ENCODE measurements at regions not wholly inside any gene's neighbourhood (a gene's known extent, or its start where the extent isn't known, plus 50 kb on each side); places are given as distances from the start of the nearest gene placed in this dataset.

DNA sequence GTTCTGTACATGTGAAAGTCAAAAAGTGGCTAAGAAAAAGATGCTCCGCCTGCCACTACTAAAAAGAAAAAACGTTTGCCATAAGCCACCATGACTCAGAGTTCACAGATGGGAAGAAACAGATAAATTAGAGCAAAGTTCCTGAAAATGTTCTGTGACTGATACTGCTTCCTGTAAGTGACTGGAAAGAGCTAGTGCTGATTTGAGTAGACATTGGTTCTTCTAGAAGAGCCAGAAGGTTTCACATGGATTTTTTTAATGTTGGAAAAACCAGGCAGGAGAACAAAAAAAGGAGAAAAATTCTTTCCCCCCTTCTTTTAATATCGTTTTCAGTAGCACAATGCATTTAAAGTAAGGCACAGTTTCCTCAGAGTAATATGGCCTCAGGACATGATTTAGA lies 221.4 kb downstream of the HLX start:
- no peak for DNase-seq

DNA sequence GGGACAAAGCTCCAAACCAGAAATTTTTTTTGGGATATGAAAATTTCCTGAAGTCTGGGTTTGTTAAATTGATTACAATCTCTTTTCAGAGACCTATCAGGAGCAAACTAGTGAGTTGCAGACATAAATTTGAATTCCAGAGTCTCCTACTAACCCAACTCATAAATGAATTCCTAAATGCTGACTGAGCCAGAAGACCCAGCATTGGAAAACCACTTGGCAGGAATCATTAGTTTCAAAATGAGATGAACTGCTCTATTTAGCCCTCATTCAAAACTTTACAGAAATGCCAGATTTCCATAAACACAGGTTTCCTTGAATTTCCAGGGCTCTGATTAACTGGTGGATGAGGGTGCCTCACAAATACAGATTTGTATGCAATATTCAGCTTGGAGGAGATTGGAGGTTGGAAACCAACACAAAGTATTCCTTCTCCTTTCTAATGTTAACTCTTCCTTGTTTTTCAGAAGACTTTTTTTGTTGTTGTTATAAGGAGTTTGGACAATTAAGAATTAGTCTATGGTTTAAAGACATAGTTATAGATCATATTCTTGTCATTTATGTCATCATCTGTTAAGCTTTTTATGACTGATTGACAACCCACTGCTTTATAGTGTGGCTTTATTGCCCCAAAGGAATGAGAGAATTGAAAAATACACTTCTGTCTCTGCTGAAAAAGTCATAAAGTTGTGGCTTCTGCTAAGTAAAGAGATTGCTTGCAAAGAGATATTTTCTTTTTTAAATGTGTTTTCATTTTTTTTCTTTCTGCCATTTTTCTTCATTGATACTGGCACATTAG lies 222.8 kb downstream of the HLX start:
- DNase-seq: no peak

GRCh38 chr1:221104596-221104995 lies 225.4 kb downstream of the HLX start:
- DNase-seq: no peak

DNA sequence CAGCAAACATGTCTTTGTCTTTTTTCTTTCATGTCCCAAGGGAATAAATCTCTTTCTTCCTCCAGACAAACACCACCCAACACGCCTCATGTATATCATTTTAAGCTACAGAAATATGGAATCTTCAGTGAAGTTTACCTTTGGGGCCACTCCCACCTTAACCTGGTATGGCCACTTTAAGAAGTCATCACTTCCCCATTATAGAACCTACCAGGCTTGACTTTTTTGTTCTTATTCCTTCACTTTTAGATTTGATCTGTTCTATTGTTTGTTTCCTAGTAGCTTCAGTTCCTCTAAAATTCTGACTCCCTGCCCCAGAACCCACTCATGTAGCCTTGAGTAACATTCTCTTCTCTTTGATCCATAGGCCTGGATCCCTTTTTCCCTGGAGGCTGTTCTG lies 226.3 kb downstream of the HLX start:
- DNase-seq: no peak

DNA sequence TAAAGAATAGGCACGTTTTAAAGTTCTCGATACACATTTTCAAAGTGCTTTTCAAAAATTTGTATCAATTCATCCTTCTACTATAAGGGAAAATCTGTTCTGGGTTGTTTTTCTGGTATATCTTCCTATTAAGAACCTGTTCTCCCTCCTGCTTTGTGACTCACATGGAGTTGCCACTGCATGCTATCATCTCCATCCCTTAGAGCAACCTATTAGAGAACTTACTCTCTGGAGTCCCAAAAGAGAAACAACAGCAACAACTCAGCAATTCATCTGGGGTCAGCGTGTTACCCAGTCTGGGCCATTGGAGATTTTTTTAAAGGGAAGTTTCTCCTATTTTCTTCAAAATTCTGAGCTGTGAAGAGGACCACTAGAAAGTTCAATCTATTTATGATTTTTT lies 227.4 kb downstream of the HLX start:
- DNase-seq: no peak

GRCh38 chr1:221109930-221110329 lies 230.7 kb downstream of the HLX start:
- no peak for DNase-seq

GRCh38 chr1:221117133-221117532 lies 237.9 kb downstream of the HLX start:
- no peak for DNase-seq

- peak in 6 of 56 donors; percentile 1 to 27 (median 7) for DNase-seq
Observed at GRCh38 chr1:221117548-221117951, 238.3 kb downstream of the HLX start.

DNA sequence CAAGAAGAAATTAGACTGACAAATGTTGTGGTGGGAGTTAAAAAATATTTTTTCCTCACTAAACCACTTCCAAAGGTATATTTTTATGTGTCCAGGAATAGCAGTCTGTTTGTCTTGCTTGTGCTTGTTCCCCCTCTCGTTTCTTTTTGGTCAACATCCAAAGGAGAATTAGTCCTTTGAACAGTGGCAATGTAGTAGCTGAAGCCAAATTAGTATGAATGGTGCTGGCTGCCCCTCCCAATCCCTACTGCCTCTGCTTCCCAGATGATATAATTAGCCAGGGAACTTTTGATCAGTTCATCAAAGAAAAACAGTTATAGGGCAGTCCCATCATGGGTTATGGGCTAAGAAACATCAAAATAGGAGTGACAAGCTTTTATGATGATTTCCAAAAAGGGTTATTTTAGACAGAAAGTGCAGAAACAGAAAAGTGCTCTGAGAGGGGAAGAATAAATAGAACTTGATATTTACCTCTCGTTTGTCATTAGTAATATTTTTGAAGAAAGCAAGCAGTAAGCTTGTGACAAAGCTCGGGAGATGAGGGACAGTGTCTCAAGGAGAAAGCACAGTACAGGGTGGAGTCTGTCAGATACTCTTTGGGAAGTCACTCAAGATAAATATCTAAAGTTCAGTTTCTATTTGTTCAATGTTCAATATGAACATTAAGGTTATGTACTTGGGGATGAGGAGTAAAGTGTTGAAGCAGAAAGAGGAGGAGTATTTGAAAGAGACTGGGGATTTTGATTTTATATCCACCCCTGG lies 239.1 kb downstream of the HLX start:
- DNase-seq: peak in 1 of 56 donors; percentile 4

GRCh38 chr1:221118938-221119320 lies 239.7 kb downstream of the HLX start:
- DNase-seq: no peak

DNA sequence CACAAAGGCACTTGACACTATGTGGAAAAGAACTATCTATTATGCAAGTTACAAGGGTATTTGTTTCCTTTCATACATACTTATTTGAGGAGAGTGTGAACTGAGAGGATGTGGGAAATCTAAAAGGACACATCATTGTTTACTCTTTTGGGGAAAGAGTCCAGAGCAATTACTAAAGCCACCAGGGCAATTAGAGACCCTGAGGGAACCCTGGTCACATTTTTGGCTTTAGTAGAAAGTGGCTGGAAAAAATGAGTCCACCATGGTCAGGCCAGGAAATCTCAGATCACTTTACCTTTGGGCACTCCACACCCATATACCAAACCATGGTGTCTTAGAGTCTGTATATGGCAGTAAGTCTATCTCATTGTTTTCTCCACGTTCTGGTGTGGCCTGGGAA lies 243.3 kb downstream of the HLX start:
- no peak for DNase-seq

DNA sequence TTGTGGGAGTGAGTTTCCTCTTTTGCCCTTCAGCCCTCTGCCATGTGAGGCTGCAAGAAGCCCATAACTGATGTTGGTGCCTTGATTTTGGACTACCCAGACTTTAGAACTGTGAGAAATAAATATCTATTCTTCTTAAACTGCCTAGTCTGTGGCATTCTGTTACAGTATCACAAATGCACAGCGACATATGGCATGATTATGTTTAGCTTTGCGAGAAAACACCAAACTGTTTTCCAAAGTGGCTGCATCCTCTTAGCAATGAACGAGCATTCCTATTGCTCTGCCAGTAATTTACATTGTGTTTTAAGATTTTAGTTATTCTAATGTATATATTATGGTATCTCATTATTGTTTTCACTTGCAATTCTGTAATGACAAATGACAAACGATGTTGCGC lies 246.7 kb downstream of the HLX start:
- DNase-seq: no peak

DNA sequence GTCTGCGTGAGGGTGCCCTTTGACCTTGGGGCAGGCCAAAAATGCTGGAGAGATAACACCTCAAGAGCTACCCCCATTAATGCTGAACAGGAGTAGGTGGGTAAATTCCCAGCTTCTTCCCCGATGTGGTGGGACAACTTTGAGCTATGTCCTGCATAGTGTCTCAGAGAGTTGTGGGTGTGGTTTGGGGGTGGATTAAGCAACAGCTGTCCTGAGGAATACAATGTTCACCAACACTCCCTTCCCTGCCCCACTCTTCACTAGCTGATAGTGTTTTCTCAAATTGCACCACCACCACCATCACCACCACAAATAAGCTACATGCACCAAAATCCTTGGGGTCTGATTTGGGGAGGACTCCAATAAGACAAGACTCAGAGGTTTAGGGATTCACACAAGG lies 258.4 kb downstream of the HLX start:
- DNase-seq: no peak

GRCh38 chr1:221138516-221138915 lies 259.3 kb downstream of the HLX start:
- no peak for DNase-seq

- no peak for DNase-seq
Observed at GRCh38 chr1:221139991-221140390, 260.7 kb downstream of the HLX start.

- DNase-seq: no peak
Observed at GRCh38 chr1:221141096-221141495, 261.9 kb downstream of the HLX start.

GRCh38 chr1:221141606-221142285 lies 262.5 kb downstream of the HLX start:
- no peak for DNase-seq

GRCh38 chr1:221148660-221149059 lies 269.4 kb downstream of the HLX start:
- no peak for DNase-seq

GRCh38 chr1:221149111-221149510 lies 269.9 kb downstream of the HLX start:
- DNase-seq: no peak

- DNase-seq: no peak
Observed at GRCh38 chr1:221149555-221150075, 270.4 kb downstream of the HLX start.

DNA sequence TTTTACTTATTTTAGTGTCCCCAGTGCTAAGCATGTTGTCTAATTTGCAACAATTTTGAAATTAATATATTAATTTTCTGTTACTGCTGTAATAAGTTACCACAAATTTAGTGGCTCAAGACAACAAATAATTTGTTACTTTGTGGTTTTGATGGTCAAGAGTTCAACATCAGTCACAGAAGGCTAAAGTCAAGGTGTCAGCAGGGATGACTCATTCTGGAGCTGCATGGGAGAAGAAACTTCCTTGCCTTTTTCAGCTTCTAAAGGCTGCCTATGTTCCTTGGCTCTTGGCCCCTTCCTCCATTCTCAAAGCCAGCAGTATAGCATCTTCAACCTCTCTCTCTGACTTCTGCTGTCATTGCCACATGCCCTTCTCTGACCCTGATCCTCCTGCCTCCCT lies 271.8 kb downstream of the HLX start:
- DNase-seq: no peak

GRCh38 chr1:221154932-221155331 lies 275.7 kb downstream of the HLX start:
- no peak for DNase-seq

Data from amygdala (tissue), 56 donors.